PC-9 (cell line): ENCODE measurements at regions not wholly inside any gene's neighbourhood (a gene's known extent, or its start where the extent isn't known, plus 50 kb on each side); places are given as distances from the start of the nearest gene placed in this dataset.

Experiments
- BruUV-seq: library from RNA; stranded (reverse); fragments of 400-500 nt; replicated peaks from 2 replicates; lab custom pipeline; 2021; lab: Mats Ljungman, UMichigan
- CTCF ChIA-PET: fragments of 300-600 bp; sonication (Branson Sonifier 250); formaldehyde crosslinking; loops from one replicate; lab custom pipeline; 2022; ENCODE audit warnings: antibody characterized with exemption; lab: Charles Lee
- POLR2A ChIA-PET: fragments of 300-600 bp; sonication (Branson Sonifier 250); formaldehyde crosslinking; loops from one replicate; lab custom pipeline; 2022; ENCODE audit warnings: antibody characterized with exemption; ENCODE audit not compliant: unreplicated experiment; lab: Charles Lee
- DNase-seq, 2 experiments: peaks; one replicate each; pipeline versions ENCODE4 v3.0.0 to v3.0.0-alpha.2; 2015 to 2022; ENCODE audit warnings: mixed read lengths in 1 of 2
- H2AFZ ChIP-seq: fragments of 200-600 bp; sonication (generic); 2 replicates; pipeline ENCODE4 v1.8.1; 2017; ENCODE audit warnings: antibody characterized with exemption
- H3F3A ChIP-seq: fragments of 200-600 bp; sonication (generic); 2 replicates; pipeline ENCODE4 v1.8.1; 2017; ENCODE audit warnings: antibody characterized with exemption, mild to moderate bottlenecking, low read depth; ENCODE audit not compliant: insufficient read depth
- H3K27ac ChIP-seq: fragments of 200-600 bp; sonication (generic); 2 replicates; pipeline ENCODE4 v1.6.1; 2016; ENCODE audit warnings: mixed run types
- H3K27me3 ChIP-seq: fragments of 200-600 bp; sonication (generic); 2 replicates; pipeline ENCODE4 v1.6.1; 2016; ENCODE audit warnings: low read depth, mixed run types; ENCODE audit not compliant: insufficient read depth
- H3K36me3 ChIP-seq: fragments of 200-600 bp; sonication (generic); 2 replicates; pipeline ENCODE4 v1.6.1; 2016; ENCODE audit warnings: low read depth, mixed run types
- H3K4me1 ChIP-seq: fragments of 200-600 bp; sonication (generic); replicated peaks from 2 replicates; pipeline ENCODE4 v1.6.1; 2016; ENCODE audit warnings: mixed run types; ENCODE audit not compliant: insufficient read depth
- H3K4me2 ChIP-seq: fragments of 200-600 bp; sonication (generic); 2 replicates; pipeline ENCODE4 v1.6.1; 2017; ENCODE audit warnings: mixed run types
- H3K4me3 ChIP-seq: fragments of 200-600 bp; sonication (generic); 2 replicates; pipeline ENCODE4 v1.6.1; 2016; ENCODE audit warnings: mixed run types
- H3K79me2 ChIP-seq: fragments of 200-600 bp; sonication (generic); 2 replicates; pipeline ENCODE4 v1.6.1; 2017; ENCODE audit warnings: low read depth, mixed run types
- H3K9me2 ChIP-seq: fragments of 200-600 bp; sonication (generic); 2 replicates; pipeline ENCODE4 v1.8.1; 2017; ENCODE audit warnings: mild to moderate bottlenecking; ENCODE audit not compliant: insufficient read depth
- H3K9me3 ChIP-seq: fragments of 200-600 bp; sonication (generic); 2 replicates; pipeline ENCODE4 v1.8.1; 2016; ENCODE audit warnings: low read depth; ENCODE audit not compliant: insufficient read depth
- H4K20me1 ChIP-seq: fragments of 200-600 bp; sonication (generic); 2 replicates; pipeline ENCODE4 v1.8.1; 2017; ENCODE audit not compliant: insufficient read depth
- CTCF ChIP-seq: fragments of 200-600 bp; sonication (generic); conservative IDR thresholded peaks from 2 replicates; pipeline ENCODE4 v1.6.1; 2017; ENCODE audit warnings: mixed run types, antibody characterized with exemption, mild to moderate bottlenecking, moderate library complexity
- EZH2 ChIP-seq: fragments of 200-600 bp; sonication (generic); IDR thresholded peaks from 2 replicates; pipeline ENCODE4 v1.8.0; 2017; ENCODE audit warnings: antibody characterized with exemption, low read depth
- intact Hi-C: fragments of 100-400 bp; cut with micrococcal nuclease; formaldehyde crosslinking; loops from one replicate; pipeline ENCODE4 v1.10.0; 2022; ENCODE audit not compliant: unreplicated experiment

- intact Hi-C loops: no loop called here
- Histone ChIP-seq H3K9me2 (no peaks in the 10 kb centered on the region; the same call in 1 of the 2 replicates), H3F3A (no peaks in the 10 kb centered on the region), H3K4me2 (no peak overlapping the region), H3K9me3 (no peaks in the 10 kb centered on the region; the same call in 1 of the 2 replicates), H3K79me2 (no peaks in the 10 kb centered on the region), H3K36me3 (no peaks in the 10 kb centered on the region), H3K4me3 (no peak overlapping the region), H3K27me3 (no peaks in the 10 kb centered on the region), H2AFZ (no peak overlapping the region), H3K27ac (no peak overlapping the region), H4K20me1 (no peaks in the 10 kb centered on the region), H3K4me1 (no peaks in the 10 kb centered on the region)
- CTCF ChIA-PET: no interaction called here
- TF ChIP-seq EZH2: no peak
- no peak for TF ChIP-seq CTCF
- POLR2A ChIA-PET: no interaction called here
- no TSS peak for BruUV-seq
- no peak for DNase-seq
Measured at GRCh38 chr1:213507472-213508223, 456.6 kb downstream of the RPS6KC1 start.

DNA sequence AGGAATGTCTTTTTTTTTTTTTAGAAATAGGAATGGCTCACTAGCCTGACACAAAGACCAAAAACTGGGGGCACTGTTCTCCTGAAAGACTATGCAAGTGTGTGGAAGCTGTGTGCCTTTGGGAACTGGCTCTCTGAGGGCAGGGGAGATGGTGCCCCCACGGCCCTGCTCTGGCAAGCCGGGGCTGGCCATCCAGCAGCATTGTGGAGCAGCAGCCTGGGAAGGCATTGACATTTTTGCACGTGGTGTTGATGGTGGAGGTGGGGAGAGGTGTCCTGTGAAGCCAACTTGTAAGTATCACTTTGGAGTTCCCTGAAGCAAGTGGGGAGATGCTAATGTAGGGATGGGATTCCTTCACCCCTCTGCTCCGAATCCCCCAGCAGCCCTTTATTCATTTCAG lies 460.1 kb downstream of the RPS6KC1 start:
- POLR2A ChIA-PET: no interaction called here
- Histone ChIP-seq H3K4me2 (no peak overlapping the region), H3K27ac (no peak overlapping the region), H3K4me1 (no peaks in the 10 kb centered on the region), H3F3A (no peaks in the 10 kb centered on the region), H3K9me2 (no peaks in the 10 kb centered on the region; the same call in 1 of the 2 replicates), H3K27me3 (no peaks in the 10 kb centered on the region), H3K4me3 (no peak overlapping the region), H4K20me1 (no peaks in the 10 kb centered on the region), H3K9me3 (no peaks in the 10 kb centered on the region; the same call in 1 of the 2 replicates), H2AFZ (no peak overlapping the region), H3K79me2 (no peaks in the 10 kb centered on the region), H3K36me3 (no peaks in the 10 kb centered on the region)
- no peak for DNase-seq
- intact Hi-C loops: no loop called here
- no peak for TF ChIP-seq CTCF
- BruUV-seq: no TSS peak
- CTCF ChIA-PET: no interaction called here

GRCh38 chr1:213512316-213512715 lies 461.3 kb downstream of the RPS6KC1 start:
- CTCF ChIA-PET: no interaction called here
- no TSS peak for BruUV-seq

More at GRCh38 chr1:213512316-213512715, 461.3 kb downstream of the RPS6KC1 start:
- H3K79me2 ChIP-seq: no peaks in the 10 kb centered on the region
- no peaks in the 10 kb centered on the region for H3K9me3 ChIP-seq
- H3K4me2 ChIP-seq: no peak overlapping the region
- intact Hi-C loops: no loop called here
- H3K4me3 ChIP-seq: no peak overlapping the region
- no peaks in the 10 kb centered on the region for H3K36me3 ChIP-seq
- H4K20me1 ChIP-seq: no peaks in the 10 kb centered on the region
- no peaks in the 10 kb centered on the region for H3F3A ChIP-seq
- H3K27me3 ChIP-seq: no peaks in the 10 kb centered on the region
- POLR2A ChIA-PET: no interaction called here
- TF ChIP-seq CTCF (no peak), EZH2 (no peak)
- H3K4me1 ChIP-seq: no peaks in the 10 kb centered on the region
- H3K27ac ChIP-seq: no peak overlapping the region
- no peaks in the 10 kb centered on the region; the same call in 1 of the 2 replicates for H3K9me2 ChIP-seq
- H2AFZ ChIP-seq: no peak overlapping the region
- no peak for DNase-seq
